HCT116 (cell line): ENCODE measurements at regions not wholly inside any gene's neighbourhood (a gene's known extent, or its start where the extent isn't known, plus 50 kb on each side); places are given as distances from the start of the nearest gene placed in this dataset.

Experiments
- ATAC-seq: fragments of 200-7000 bp; cut with Tn5 transposase; 2 replicates; pipeline ENCODE4 v1.9.1; 2020; ENCODE audit warnings: mild to moderate bottlenecking, moderate library complexity
- BruUV-seq: library from RNA; stranded (reverse); fragments of 400-500 nt; replicated peaks from 2 replicates; lab custom pipeline; 2021; lab: Mats Ljungman, UMichigan
- CTCF ChIA-PET: fragments of 300-600 bp; sonication (Branson Sonifier 250); formaldehyde crosslinking; loops from one replicate; lab custom pipeline; 2021; ENCODE audit warnings: antibody characterized with exemption; lab: Charles Lee
- POLR2A ChIA-PET: fragments of 300-600, 350-600 bp; sonication (Branson Sonifier 250); formaldehyde crosslinking; loops from one replicate; lab custom pipeline; 2021; ENCODE audit warnings: antibody characterized with exemption; lab: Charles Lee
- RAD21 ChIA-PET, 2 experiments: fragments of 300-600 bp; sonication (Branson Sonifier 250); formaldehyde crosslinking; loops; one replicate each; lab custom pipeline; 2023; ENCODE audit warnings: low total read pairs in 2 of 2; ENCODE audit not compliant: uncharacterized antibody in 2 of 2, unreplicated experiment in 2 of 2, low non-redundant PET in 1 of 2; lab: Charles Lee
- DNase-seq: peaks from one replicate; pipeline ENCODE4 v3.0.0-alpha.2; 2010; ENCODE audit warnings: low read depth, low spot score
- H2AFZ ChIP-seq: fragments of 200-600 bp; shearing (Covaris generic), sonication (generic); 2 replicates; pipeline ENCODE4 v1.6.1; 2017; ENCODE audit warnings: low read depth, mixed run types, mixed read lengths, antibody characterized with exemption, low read length; ENCODE audit not compliant: poor library complexity, severe bottlenecking
- H3K27ac ChIP-seq: 2 replicates; pipeline ENCODE4 v1.5.1; 2012; ENCODE audit warnings: low read depth, low read length
- H3K27me3 ChIP-seq: fragments of 200-600 bp; sonication (generic); 2 replicates; pipeline ENCODE4 v1.6.1; 2016; ENCODE audit warnings: mixed run types, low read length, mixed read lengths; ENCODE audit not compliant: insufficient read depth
- H3K36me3 ChIP-seq, 2 experiments: fragments of 200-500 bp in 1 of 2; fragments of 200-600 bp in 1 of 2; sonication (Bioruptor generic) in 1 of 2; sonication (generic) in 1 of 2; 2 replicates each; pipeline versions ENCODE4 v1.5.1 to v1.6.1; 2014 to 2016; ENCODE audit warnings: low read length in 2 of 2, inconsistent platforms in 1 of 2, mixed read lengths in 1 of 2, mixed run types in 1 of 2; ENCODE audit not compliant: insufficient read depth in 2 of 2, control insufficient read depth in 1 of 2
- H3K4me1 ChIP-seq, 2 experiments: fragments of 200-600 bp in 1 of 2; sonication (generic) in 1 of 2; 2 replicates each; pipeline versions ENCODE4 v1.5.1 to v1.6.1; 2012 to 2017; ENCODE audit warnings: low read length in 2 of 2, inconsistent platforms in 1 of 2, mild to moderate bottlenecking in 1 of 2, mixed read lengths in 1 of 2, mixed run types in 1 of 2, moderate library complexity in 1 of 2; ENCODE audit not compliant: insufficient read depth in 2 of 2, control insufficient read depth in 1 of 2
- H3K4me2 ChIP-seq: fragments of 200-600 bp; sonication (generic); 2 replicates; pipeline ENCODE4 v1.6.1; 2017; ENCODE audit warnings: mixed run types, low read length, mixed read lengths
- H3K4me3 ChIP-seq, 2 experiments: fragments of 200-600 bp in 1 of 2; sonication (generic) in 1 of 2; replicated peaks in 1 of 2; 2 replicates each; pipeline ENCODE4 v1.5.1; 2011 to 2016; ENCODE audit warnings: low read length in 2 of 2, control low read depth in 1 of 2, low read depth in 1 of 2, mild to moderate bottlenecking in 1 of 2, mixed read lengths in 1 of 2, mixed run types in 1 of 2
- H3K79me2 ChIP-seq: fragments of 200-600 bp; sonication (generic); 2 replicates; pipeline ENCODE4 v1.6.1; 2017; ENCODE audit warnings: mild to moderate bottlenecking, mixed run types, low read length, moderate library complexity, mixed read lengths; ENCODE audit not compliant: insufficient read depth
- H3K9ac ChIP-seq: fragments of 200-600 bp; sonication (generic); 2 replicates; pipeline ENCODE4 v1.6.1; 2016; ENCODE audit warnings: low read length, mixed read lengths
- H3K9me2 ChIP-seq: fragments of 200-600 bp; sonication (generic), shearing (Covaris generic); 2 replicates; pipeline ENCODE4 v1.6.1; 2017; ENCODE audit warnings: mixed run types, mild to moderate bottlenecking, moderate library complexity; ENCODE audit not compliant: insufficient read depth
- H3K9me3 ChIP-seq, 2 experiments: fragments of 200-500 bp in 1 of 2; fragments of 200-600 bp in 1 of 2; sonication (Bioruptor generic) in 1 of 2; sonication (generic) in 1 of 2; 2 replicates each; pipeline ENCODE4 v1.6.1; 2014 to 2017; ENCODE audit warnings: low read length in 2 of 2, mixed read lengths in 2 of 2, inconsistent platforms in 1 of 2, low read depth in 1 of 2, mild to moderate bottlenecking in 1 of 2, mixed run types in 1 of 2, moderate library complexity in 1 of 2; ENCODE audit not compliant: control insufficient read depth in 1 of 2, insufficient read depth in 1 of 2
- H4K20me1 ChIP-seq: fragments of 200-600 bp; sonication (generic), shearing (Covaris generic); 2 replicates; pipeline ENCODE4 v1.6.1; 2017; ENCODE audit warnings: mixed run types, mild to moderate bottlenecking, moderate library complexity; ENCODE audit not compliant: insufficient read depth
- CBX3 ChIP-seq: IDR thresholded peaks from 2 replicates; pipeline ENCODE4 v1.6.1; 2012; ENCODE audit warnings: low read depth
- CEBPB ChIP-seq: IDR thresholded peaks from 2 replicates; pipeline ENCODE4 v1.6.1; 2012; ENCODE audit warnings: low read depth
- CTCF ChIP-seq, 3 experiments: fragments of 200-600 bp in 1 of 3; sonication (generic) in 1 of 3; IDR thresholded peaks in 2 of 3; conservative IDR thresholded peaks in 1 of 3; 2 replicates each; pipeline ENCODE4 v1.5.1; 2012 to 2017; ENCODE audit warnings: low read depth in 2 of 3, low read length in 2 of 3, antibody characterized with exemption in 1 of 3, borderline replicate concordance in 1 of 3, control low read depth in 1 of 3, mild to moderate bottlenecking in 1 of 3, mixed read lengths in 1 of 3, mixed run types in 1 of 3, moderate library complexity in 1 of 3; ENCODE audit not compliant: insufficient read depth in 1 of 3
- ELF1 ChIP-seq: IDR thresholded peaks from 2 replicates; pipeline ENCODE4 v1.6.1; 2012; ENCODE audit warnings: low read depth, borderline replicate concordance
- EZH2phosphoT487 ChIP-seq: fragments of 200-600 bp; IDR thresholded peaks from 2 replicates; pipeline ENCODE4 v1.6.1; 2018; ENCODE audit warnings: antibody characterized with exemption, borderline replicate concordance
- MAX ChIP-seq: IDR thresholded peaks from 2 replicates; pipeline ENCODE4 v1.6.1; 2012
- POLR2AphosphoS5 ChIP-seq: IDR thresholded peaks from 2 replicates; pipeline ENCODE4 v1.6.1; 2011; ENCODE audit warnings: mild to moderate bottlenecking, low read depth, low read length, moderate library complexity
- SP1 ChIP-seq: IDR thresholded peaks from 2 replicates; pipeline ENCODE4 v1.6.1; 2012; ENCODE audit warnings: low read depth
- ZNF274 ChIP-seq: fragments of 200-500 bp; sonication (Bioruptor generic); IDR thresholded peaks from 2 replicates; pipeline ENCODE4 v1.6.1; 2014; ENCODE audit warnings: mild to moderate bottlenecking, low read depth, low read length, inconsistent platforms
- intact Hi-C: fragments of 100-400 bp; cut with micrococcal nuclease; formaldehyde crosslinking; loops from 2 replicates; pipeline ENCODE4 v1.10.0; 2022

- RAD21 ChIA-PET: no interaction called here
- Histone ChIP-seq H3K9ac (no peak overlapping the region), H3K9me3 (no peaks in the 10 kb centered on the region), H3K4me2 (no peak overlapping the region), H3K4me3 (no peak overlapping the region), H3K27ac (no peak overlapping the region), H3K79me2 (no peaks in the 10 kb centered on the region), H3K9me2 (no peaks in the 10 kb centered on the region), H4K20me1 (no peaks in the 10 kb centered on the region), H3K27me3 (no peaks in the 10 kb centered on the region), H3K4me1 (no peaks in the 10 kb centered on the region), H2AFZ (no peak overlapping the region), H3K36me3 (no peaks in the 10 kb centered on the region)
- DNase-seq: no peak
- ATAC-seq: no peak
- intact Hi-C loops: no loop called here
- no TSS peak for BruUV-seq
- POLR2A ChIA-PET: no interaction called here
- CTCF ChIA-PET: no interaction called here
- TF ChIP-seq EZH2phosphoT487: no peak
- TF ChIP-seq SP1: no peak
- TF ChIP-seq ELF1: no peak
- no peak for TF ChIP-seq MAX
- no peak for TF ChIP-seq ZNF274
- TF ChIP-seq CBX3: no peak
- TF ChIP-seq POLR2AphosphoS5: no peak
- no peak for TF ChIP-seq CEBPB
- TF ChIP-seq CTCF (IDR thresholded peaks at IDR 0.05 in 2 of 3, conservative IDR thresholded peaks at IDR 0.05 in 1 of 3; ENCODE audit: borderline replicate concordance in 1 of 3, insufficient read depth in 1 of 3, low read depth in 2 of 3, low read length in 2 of 3): no peak
Measured at GRCh38 chr18:78915446-78916008, 64.1 kb upstream of the SALL3 start.
